ENCODE measurements at regions not wholly inside any gene's neighbourhood (a gene's known extent, or its start where the extent isn't known, plus 50 kb on each side); places are given as distances from the start of the nearest gene placed in this dataset.

GRCh38 chr12:92340003-92340402 is 194.4 kb upstream of the BTG1 start:
- Histone ChIP-seq H3K4me1 (ENCODE audit: control insufficient read depth, insufficient read depth, low read length) (no peaks in the 10 kb centered on the region), H3K27ac (ENCODE audit: low read length) (no peak overlapping the region), H3K4me3 (ENCODE audit: low read depth in 2 of 2, low read length in 2 of 2) (no peak overlapping the region), H3K27me3 (ENCODE audit: control insufficient read depth, insufficient read depth, low read length) (no peaks in the 10 kb centered on the region), H3K9me3 (ENCODE audit: control insufficient read depth, insufficient read depth, low read depth, low read length) (no peaks in the 10 kb centered on the region), H3K36me3 (ENCODE audit: control insufficient read depth, insufficient read depth, low read length) (no peaks in the 10 kb centered on the region)
- CTCF ChIA-PET = no interaction called here
- in situ Hi-C loops (cut with HindIII; ENCODE audit: low pct_unique_long_range_greater_than_20kb, low sequenced_read_pairs) (no loop called here), intact Hi-C loops (cut with micrococcal nuclease; ENCODE audit: unreplicated experiment) (no loop called here)
- DNase-seq (ENCODE audit: low read depth, low spot score) (no peak), ATAC-seq (no peak)
- BruUV-seq (replicated peaks) = no TSS peak
- no peak for TF ChIP-seq REST (IDR thresholded peaks at IDR 0.05; ENCODE audit: insufficient read depth in 1 of 2, low read depth in 2 of 2, low read length in 1 of 2)
- no peak for TF ChIP-seq TCF7L2 (IDR thresholded peaks at IDR 0.05; ENCODE audit: low read depth, low read length)
- no peak for TF ChIP-seq SIN3A (IDR thresholded peaks at IDR 0.05; ENCODE audit: borderline replicate concordance, insufficient read depth, low read depth, low read length)
- no peak for TF ChIP-seq POLR2AphosphoS5 (IDR thresholded peaks at IDR 0.05; ENCODE audit: low read depth, low read length)
- no peak for TF ChIP-seq CTCF (IDR thresholded peaks at IDR 0.05)
- POLR2A ChIA-PET = no interaction called here

GRCh38 chr12:92339198-92339821 is 193.7 kb upstream of the BTG1 start:
- Histone ChIP-seq H3K27ac (ENCODE audit: low read length) (no peak overlapping the region), H3K4me1 (ENCODE audit: control insufficient read depth, insufficient read depth, low read length) (no peaks in the 10 kb centered on the region), H3K27me3 (ENCODE audit: control insufficient read depth, insufficient read depth, low read length) (no peaks in the 10 kb centered on the region), H3K36me3 (ENCODE audit: control insufficient read depth, insufficient read depth, low read length) (no peaks in the 10 kb centered on the region), H3K9me3 (ENCODE audit: control insufficient read depth, insufficient read depth, low read depth, low read length) (no peaks in the 10 kb centered on the region), H3K4me3 (ENCODE audit: low read depth in 2 of 2, low read length in 2 of 2) (no peak overlapping the region)
- intact Hi-C loops (cut with micrococcal nuclease; ENCODE audit: unreplicated experiment) = loop anchor here (10.0 kb wide), 1 partner anchor 75 kb away; no protein-coding TSS in a partner anchor
- POLR2A ChIA-PET = no interaction called here
- no peak for DNase-seq (ENCODE audit: low read depth, low spot score)
- in situ Hi-C loops (cut with HindIII; ENCODE audit: low pct_unique_long_range_greater_than_20kb, low sequenced_read_pairs) = no loop called here
- CTCF ChIA-PET = no interaction called here
- no TSS peak for BruUV-seq (replicated peaks)
- ATAC-seq = no peak
- TF ChIP-seq REST (IDR thresholded peaks at IDR 0.05; ENCODE audit: insufficient read depth in 1 of 2, low read depth in 2 of 2, low read length in 1 of 2) = no peak
- TF ChIP-seq POLR2AphosphoS5 (IDR thresholded peaks at IDR 0.05; ENCODE audit: low read depth, low read length) = no peak
- no peak for TF ChIP-seq SIN3A (IDR thresholded peaks at IDR 0.05; ENCODE audit: borderline replicate concordance, insufficient read depth, low read depth, low read length)
- no peak for TF ChIP-seq CTCF (IDR thresholded peaks at IDR 0.05)
- TF ChIP-seq TCF7L2 (IDR thresholded peaks at IDR 0.05; ENCODE audit: low read depth, low read length) = no peak
